22Rv1 (cell line): ENCODE measurements at regions not wholly inside any gene's neighbourhood (a gene's known extent, or its start where the extent isn't known, plus 50 kb on each side); places are given as distances from the start of the nearest gene placed in this dataset.
"Not testable (repeated sequence)": the region's sequence is repeated elsewhere in the genome, so short reads cannot be mapped to it uniquely, and the experiment has no call there.

Experiments used
- ZFX ChIP-seq: fragments of 450-650 bp; IDR thresholded peaks from 2 replicates; pipeline ENCODE4 v1.6.1; 2017; ENCODE audit warnings: antibody characterized with exemption, borderline replicate concordance
- TF ChIP-seq, protein P1 (sequence below): fragments of 450-650 bp; IDR thresholded peaks from 2 replicates; pipeline ENCODE4 v1.5.1; 2017; ENCODE audit warnings: mild to moderate bottlenecking

DNA sequence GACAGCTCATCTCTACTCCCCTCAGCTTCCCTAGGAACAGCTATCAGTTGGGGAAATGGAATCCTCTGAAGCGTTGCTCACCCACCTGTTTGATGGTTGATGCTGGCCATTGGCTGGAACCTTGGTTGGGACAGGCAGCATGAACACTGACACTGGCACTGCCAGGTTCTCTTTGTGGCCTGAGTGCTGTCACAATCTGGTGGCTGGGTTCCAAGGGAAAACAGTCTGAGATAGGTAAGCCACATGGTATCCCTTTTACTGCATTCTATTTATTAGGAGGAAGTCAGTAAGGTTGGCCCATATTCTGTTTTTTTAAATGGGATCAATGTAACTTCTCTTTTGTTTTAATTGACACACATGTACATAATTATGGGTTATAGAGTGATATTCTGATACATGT, 107.0 kb upstream of the ZNF519 start:
- TF ChIP-seq, protein P1, sequence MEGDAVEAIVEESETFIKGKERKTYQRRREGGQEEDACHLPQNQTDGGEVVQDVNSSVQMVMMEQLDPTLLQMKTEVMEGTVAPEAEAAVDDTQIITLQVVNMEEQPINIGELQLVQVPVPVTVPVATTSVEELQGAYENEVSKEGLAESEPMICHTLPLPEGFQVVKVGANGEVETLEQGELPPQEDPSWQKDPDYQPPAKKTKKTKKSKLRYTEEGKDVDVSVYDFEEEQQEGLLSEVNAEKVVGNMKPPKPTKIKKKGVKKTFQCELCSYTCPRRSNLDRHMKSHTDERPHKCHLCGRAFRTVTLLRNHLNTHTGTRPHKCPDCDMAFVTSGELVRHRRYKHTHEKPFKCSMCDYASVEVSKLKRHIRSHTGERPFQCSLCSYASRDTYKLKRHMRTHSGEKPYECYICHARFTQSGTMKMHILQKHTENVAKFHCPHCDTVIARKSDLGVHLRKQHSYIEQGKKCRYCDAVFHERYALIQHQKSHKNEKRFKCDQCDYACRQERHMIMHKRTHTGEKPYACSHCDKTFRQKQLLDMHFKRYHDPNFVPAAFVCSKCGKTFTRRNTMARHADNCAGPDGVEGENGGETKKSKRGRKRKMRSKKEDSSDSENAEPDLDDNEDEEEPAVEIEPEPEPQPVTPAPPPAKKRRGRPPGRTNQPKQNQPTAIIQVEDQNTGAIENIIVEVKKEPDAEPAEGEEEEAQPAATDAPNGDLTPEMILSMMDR, result not testable (repeated sequence)
- not testable (repeated sequence) for TF ChIP-seq ZFX
